ENCODE measurements at regions not wholly inside any gene's neighbourhood (a gene's known extent, or its start where the extent isn't known, plus 50 kb on each side); places are given as distances from the start of the nearest gene placed in this dataset.

- no peaks in the 10 kb centered on the region for H3K79me2 ChIP-seq (ENCODE audit: low read length)
- no peaks in the 10 kb centered on the region for H3K4me1 ChIP-seq (ENCODE audit: low read length)
- TF ChIP-seq EZH2phosphoT487 (IDR thresholded peaks at IDR 0.05; ENCODE audit: low read depth) (no peak), CTCF (IDR thresholded peaks at IDR 0.05; ENCODE audit: low read depth, low read length) (no peak)
- H3K9ac ChIP-seq (ENCODE audit: low read length), result no peak overlapping the region
- H3K36me3 ChIP-seq (replicated peaks; ENCODE audit: low read depth, low read length), result no peaks in the 10 kb centered on the region
- no peak overlapping the region for H3K4me3 ChIP-seq (ENCODE audit: low read length)
- H2AFZ ChIP-seq (ENCODE audit: low read depth, low read length), result no peak overlapping the region
- no peak overlapping the region for H3K4me2 ChIP-seq (ENCODE audit: low read length)
- no peaks in the 10 kb centered on the region for H3K9me3 ChIP-seq (ENCODE audit: insufficient read depth, low read length)
- no peak overlapping the region for H3K27ac ChIP-seq (ENCODE audit: low read length)
- H3K27me3 ChIP-seq (ENCODE audit: low read depth, low read length), result no peaks in the 10 kb centered on the region
- H4K20me1 ChIP-seq (ENCODE audit: insufficient read depth, low read length), result no peaks in the 10 kb centered on the region
Observed at GRCh38 chr10:128218161-128218560, 91.9 kb upstream of the MKI67 start.

DNA sequence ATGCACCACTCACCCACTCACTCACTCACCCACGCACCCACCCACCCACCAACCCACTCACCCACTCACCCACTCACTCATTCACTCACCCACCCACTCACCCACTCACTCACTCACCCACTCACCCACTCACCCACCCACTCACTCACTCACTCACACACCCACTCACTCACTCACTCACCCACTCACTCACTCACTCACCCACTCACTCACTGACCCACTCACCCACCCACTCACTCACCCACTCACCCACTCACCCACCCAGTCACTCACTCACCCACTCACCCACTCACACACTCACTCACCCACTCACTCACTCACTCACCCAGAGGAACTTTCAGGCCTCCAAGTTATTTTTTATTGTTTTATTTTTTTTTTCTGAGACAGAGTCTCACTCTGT lies 93.1 kb upstream of the MKI67 start:
- H3K4me3 ChIP-seq (ENCODE audit: low read length), result no peak overlapping the region
- H3K4me1 ChIP-seq (ENCODE audit: low read length), result no peaks in the 10 kb centered on the region
- no peak overlapping the region for H3K27ac ChIP-seq (ENCODE audit: low read length)
- H3K79me2 ChIP-seq (ENCODE audit: low read length), result no peaks in the 10 kb centered on the region
- no peaks in the 10 kb centered on the region for H4K20me1 ChIP-seq (ENCODE audit: insufficient read depth, low read length)
- TF ChIP-seq CTCF (IDR thresholded peaks at IDR 0.05; ENCODE audit: low read depth, low read length), result no peak
- TF ChIP-seq EZH2phosphoT487 (IDR thresholded peaks at IDR 0.05; ENCODE audit: low read depth), result no peak
- no peak overlapping the region for H3K9ac ChIP-seq (ENCODE audit: low read length)
- no peak overlapping the region for H3K4me2 ChIP-seq (ENCODE audit: low read length)
- no peaks in the 10 kb centered on the region for H3K36me3 ChIP-seq (replicated peaks; ENCODE audit: low read depth, low read length)
- H2AFZ ChIP-seq (ENCODE audit: low read depth, low read length), result no peak overlapping the region
- H3K9me3 ChIP-seq (ENCODE audit: insufficient read depth, low read length), result no peaks in the 10 kb centered on the region
- H3K27me3 ChIP-seq (ENCODE audit: low read depth, low read length), result no peaks in the 10 kb centered on the region

GRCh38 chr10:128220021-128220420 lies 93.8 kb upstream of the MKI67 start:
- H3K4me1 ChIP-seq (ENCODE audit: low read length), result no peaks in the 10 kb centered on the region
- no peak overlapping the region for H2AFZ ChIP-seq (ENCODE audit: low read depth, low read length)
- no peaks in the 10 kb centered on the region for H3K36me3 ChIP-seq (replicated peaks; ENCODE audit: low read depth, low read length)
- H3K27me3 ChIP-seq (ENCODE audit: low read depth, low read length), result no peaks in the 10 kb centered on the region
- TF ChIP-seq EZH2phosphoT487 (IDR thresholded peaks at IDR 0.05; ENCODE audit: low read depth) (no peak), CTCF (IDR thresholded peaks at IDR 0.05; ENCODE audit: low read depth, low read length) (no peak)
- no peaks in the 10 kb centered on the region for H3K79me2 ChIP-seq (ENCODE audit: low read length)
- no peak overlapping the region for H3K9ac ChIP-seq (ENCODE audit: low read length)
- H3K4me3 ChIP-seq (ENCODE audit: low read length), result no peak overlapping the region
- H4K20me1 ChIP-seq (ENCODE audit: insufficient read depth, low read length), result no peaks in the 10 kb centered on the region
- no peak overlapping the region for H3K4me2 ChIP-seq (ENCODE audit: low read length)
- H3K9me3 ChIP-seq (ENCODE audit: insufficient read depth, low read length), result no peaks in the 10 kb centered on the region
- no peak overlapping the region for H3K27ac ChIP-seq (ENCODE audit: low read length)

- no peaks in the 10 kb centered on the region for H3K79me2 ChIP-seq (ENCODE audit: low read length)
- no peak overlapping the region for H3K27ac ChIP-seq (ENCODE audit: low read length)
- no peak overlapping the region for H3K4me2 ChIP-seq (ENCODE audit: low read length)
- no peaks in the 10 kb centered on the region for H3K27me3 ChIP-seq (ENCODE audit: low read depth, low read length)
- H3K36me3 ChIP-seq (replicated peaks; ENCODE audit: low read depth, low read length), result no peaks in the 10 kb centered on the region
- no peak overlapping the region for H2AFZ ChIP-seq (ENCODE audit: low read depth, low read length)
- no peak overlapping the region for H3K9ac ChIP-seq (ENCODE audit: low read length)
- H3K4me1 ChIP-seq (ENCODE audit: low read length), result no peaks in the 10 kb centered on the region
- no peaks in the 10 kb centered on the region for H4K20me1 ChIP-seq (ENCODE audit: insufficient read depth, low read length)
- no peak overlapping the region for H3K4me3 ChIP-seq (ENCODE audit: low read length)
- TF ChIP-seq CTCF (IDR thresholded peaks at IDR 0.05; ENCODE audit: low read depth, low read length) (no peak), EZH2phosphoT487 (IDR thresholded peaks at IDR 0.05; ENCODE audit: low read depth) (no peak)
- H3K9me3 ChIP-seq (ENCODE audit: insufficient read depth, low read length), result no peaks in the 10 kb centered on the region
Observed at GRCh38 chr10:128221117-128221516, 94.9 kb upstream of the MKI67 start.

Data from OCI-LY3 (cell line).